Hepatocyte (in vitro differentiated cells): ENCODE measurements at regions not wholly inside any gene's neighbourhood (a gene's known extent, or its start where the extent isn't known, plus 50 kb on each side); places are given as distances from the start of the nearest gene placed in this dataset.

Source experiments
- DNase-seq: peaks from one replicate; pipeline ENCODE4 v3.0.0-alpha.2; 2016; ENCODE audit warnings: low spot score
- H2AFZ ChIP-seq: fragments of 200-600 bp; sonication (generic); 2 replicates; pipeline ENCODE4 v1.6.0; 2016; ENCODE audit warnings: antibody characterized with exemption, mild to moderate bottlenecking
- H3K27ac ChIP-seq: fragments of 200-600 bp; sonication (generic); 2 replicates; pipeline ENCODE4 v1.5.1; 2016; ENCODE audit warnings: mild to moderate bottlenecking
- H3K27me3 ChIP-seq: fragments of 200-600 bp; sonication (generic); 2 replicates; pipeline ENCODE4 v1.6.1; 2016
- H3K36me3 ChIP-seq: fragments of 200-600 bp; sonication (generic); replicated peaks from 2 replicates; pipeline ENCODE4 v1.5.1; 2016; ENCODE audit warnings: low read depth; ENCODE audit not compliant: insufficient read depth
- H3K4me1 ChIP-seq: fragments of 200-600 bp; sonication (generic); 2 replicates; pipeline ENCODE4 v1.5.1; 2016; ENCODE audit warnings: mild to moderate bottlenecking, moderate library complexity; ENCODE audit not compliant: insufficient read depth
- H3K4me2 ChIP-seq: fragments of 200-600 bp; sonication (generic); 2 replicates; pipeline ENCODE4 v1.6.0; 2016
- H3K4me3 ChIP-seq: fragments of 200-600 bp; sonication (generic); 2 replicates; pipeline ENCODE4 v1.5.1; 2016; ENCODE audit warnings: mild to moderate bottlenecking
- H3K79me2 ChIP-seq: fragments of 200-600 bp; sonication (generic); 2 replicates; pipeline ENCODE4 v1.6.0; 2017; ENCODE audit warnings: mild to moderate bottlenecking
- H3K9me2 ChIP-seq: fragments of 200-600 bp; sonication (generic); replicated peaks from 2 replicates; pipeline ENCODE4 v1.6.0; 2017; ENCODE audit warnings: mild to moderate bottlenecking; ENCODE audit not compliant: insufficient read depth
- H3K9me3 ChIP-seq: fragments of 200-600 bp; sonication (generic); 2 replicates; pipeline ENCODE4 v1.5.1; 2016; ENCODE audit warnings: low read depth, mild to moderate bottlenecking
- H4K20me1 ChIP-seq: fragments of 200-600 bp; sonication (generic); 2 replicates; pipeline ENCODE4 v1.6.0; 2016; ENCODE audit warnings: mild to moderate bottlenecking; ENCODE audit not compliant: insufficient read depth, poor library complexity, severe bottlenecking
- CTCF ChIP-seq: fragments of 200-600 bp; sonication (generic); IDR thresholded peaks from 2 replicates; pipeline ENCODE4 v1.5.1; 2016; ENCODE audit warnings: antibody characterized with exemption, mild to moderate bottlenecking; ENCODE audit not compliant: poor library complexity
- EZH2 ChIP-seq: fragments of 200-600 bp; sonication (generic); IDR thresholded peaks from 2 replicates; pipeline ENCODE4 v1.6.1; 2016; ENCODE audit warnings: antibody characterized with exemption, mild to moderate bottlenecking, borderline replicate concordance
- EZH2phosphoT487 ChIP-seq: fragments of 200-600 bp; sonication (generic); IDR thresholded peaks from one replicate; pipeline ENCODE4 v1.6.1; 2018; ENCODE audit warnings: antibody characterized with exemption, mild to moderate bottlenecking, low read depth, moderate library complexity; ENCODE audit not compliant: unreplicated experiment, severe bottlenecking
- WGBS: methylation state at CpG from one replicate; pipeline ENCODE4 v1.1.6; 2016; ENCODE audit warnings: low lambda C conversion rate; ENCODE audit errors: missing lambda C conversion rate; 5-methylcytosine and 5-hydroxymethylcytosine counted together

- no peaks in the 10 kb centered on the region for H3K9me2 ChIP-seq
- no peak overlapping the region for H3K4me2 ChIP-seq
- no peaks in the 10 kb centered on the region for H3K4me1 ChIP-seq
- H3K9me3 ChIP-seq, result no peaks in the 10 kb centered on the region
- no peaks in the 10 kb centered on the region for H3K79me2 ChIP-seq
- no peak overlapping the region for H3K27ac ChIP-seq
- H2AFZ ChIP-seq, result no peak overlapping the region
- H3K27me3 ChIP-seq, result no peaks in the 10 kb centered on the region
- no peaks in the 10 kb centered on the region for H4K20me1 ChIP-seq
- DNase-seq, result no peak
- no peak overlapping the region for H3K4me3 ChIP-seq
- WGBS, result 100% methylated on average over 1 of the region's 1 CpG
- TF ChIP-seq EZH2phosphoT487 (no peak), EZH2 (no peak), CTCF (no peak)
- H3K36me3 ChIP-seq, result no peaks in the 10 kb centered on the region
These were observed 1311.7 kb upstream of the NXPH2 start for GRCh38 chr2:140091926-140092325.

- Histone ChIP-seq H4K20me1 (no peaks in the 10 kb centered on the region), H3K36me3 (no peaks in the 10 kb centered on the region), H2AFZ (no peak overlapping the region), H3K27ac (no peak overlapping the region), H3K27me3 (no peaks in the 10 kb centered on the region), H3K79me2 (no peaks in the 10 kb centered on the region), H3K9me2 (no peaks in the 10 kb centered on the region), H3K4me3 (no peak overlapping the region), H3K4me2 (no peak overlapping the region), H3K4me1 (no peaks in the 10 kb centered on the region), H3K9me3 (no peaks in the 10 kb centered on the region)
- DNase-seq, result no peak
- WGBS, result 86% methylated on average over 1 of the region's 1 CpG
- TF ChIP-seq EZH2phosphoT487 (no peak), EZH2 (no peak), CTCF (no peak)
These were observed 1306.8 kb upstream of the NXPH2 start for GRCh38 chr2:140086964-140087363.

- Histone ChIP-seq H3K36me3 (no peaks in the 10 kb centered on the region), H3K79me2 (no peaks in the 10 kb centered on the region), H3K4me3 (no peak overlapping the region), H3K4me1 (no peaks in the 10 kb centered on the region), H4K20me1 (no peaks in the 10 kb centered on the region), H2AFZ (no peak overlapping the region), H3K27me3 (no peaks in the 10 kb centered on the region), H3K27ac (no peak overlapping the region), H3K9me2 (no peaks in the 10 kb centered on the region), H3K9me3 (no peaks in the 10 kb centered on the region), H3K4me2 (no peak overlapping the region)
- TF ChIP-seq CTCF (peak; percentile 43), EZH2 (no peak)
- no peak for DNase-seq
These were observed 1305.5 kb upstream of the NXPH2 start for GRCh38 chr2:140085674-140086073.

GRCh38 chr2:140079038-140079437, 1298.8 kb upstream of the NXPH2 start:
- TF ChIP-seq EZH2 (no peak), CTCF (no peak), EZH2phosphoT487 (no peak)
- no peak overlapping the region for H3K4me2 ChIP-seq
- H4K20me1 ChIP-seq, result no peaks in the 10 kb centered on the region
- H2AFZ ChIP-seq, result no peak overlapping the region
- no peak overlapping the region for H3K27ac ChIP-seq
- H3K4me1 ChIP-seq, result no peaks in the 10 kb centered on the region
- H3K79me2 ChIP-seq, result no peaks in the 10 kb centered on the region
- no peaks in the 10 kb centered on the region for H3K27me3 ChIP-seq
- H3K36me3 ChIP-seq, result no peaks in the 10 kb centered on the region
- DNase-seq, result no peak
- no peaks in the 10 kb centered on the region for H3K9me3 ChIP-seq
- H3K4me3 ChIP-seq, result no peak overlapping the region
- H3K9me2 ChIP-seq, result no peaks in the 10 kb centered on the region
